ENCODE measurements at regions not wholly inside any gene's neighbourhood (a gene's known extent, or its start where the extent isn't known, plus 50 kb on each side); places are given as distances from the start of the nearest gene placed in this dataset.
"Not testable (repeated sequence)": the region's sequence is repeated elsewhere in the genome, so short reads cannot be mapped to it uniquely, and the experiment has no call there.

DNA sequence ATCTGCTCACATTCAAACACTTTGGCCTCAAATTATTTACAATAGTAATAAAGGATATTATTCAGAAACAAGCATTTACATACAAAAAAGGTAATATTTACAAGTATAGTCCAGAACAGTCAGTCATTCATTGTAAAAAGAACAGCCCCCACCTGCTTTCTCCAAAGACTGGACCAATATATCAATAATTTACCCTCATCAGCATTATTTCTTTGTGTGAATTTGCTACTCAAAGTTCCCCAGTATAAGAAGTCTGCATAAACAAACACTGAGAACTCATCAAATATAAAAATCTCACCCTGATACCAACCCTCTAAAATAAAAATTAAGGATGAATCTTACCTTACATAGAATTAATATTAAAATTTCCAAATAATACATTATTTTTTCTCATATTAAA, 267.8 kb upstream of the POU5F2 start:
- TF ChIP-seq CTCF (conservative IDR thresholded peaks at IDR 0.05; ENCODE audit: low read depth, low read length): no peak
- no peak for DNase-seq (ENCODE audit: low read depth)

GRCh38 chr5:93998951-93999455, 257.6 kb upstream of the POU5F2 start:
- TF ChIP-seq CTCF (conservative IDR thresholded peaks at IDR 0.05; ENCODE audit: low read depth, low read length): no peak
- no peak for DNase-seq (ENCODE audit: low read depth)
- H3K4me3 ChIP-seq (ENCODE audit: low read depth, low read length): no peak overlapping the region

More for the DNA sequence above, 267.8 kb upstream of the POU5F2 start:
- H3K4me3 ChIP-seq (ENCODE audit: low read depth, low read length): no peak overlapping the region

DNA sequence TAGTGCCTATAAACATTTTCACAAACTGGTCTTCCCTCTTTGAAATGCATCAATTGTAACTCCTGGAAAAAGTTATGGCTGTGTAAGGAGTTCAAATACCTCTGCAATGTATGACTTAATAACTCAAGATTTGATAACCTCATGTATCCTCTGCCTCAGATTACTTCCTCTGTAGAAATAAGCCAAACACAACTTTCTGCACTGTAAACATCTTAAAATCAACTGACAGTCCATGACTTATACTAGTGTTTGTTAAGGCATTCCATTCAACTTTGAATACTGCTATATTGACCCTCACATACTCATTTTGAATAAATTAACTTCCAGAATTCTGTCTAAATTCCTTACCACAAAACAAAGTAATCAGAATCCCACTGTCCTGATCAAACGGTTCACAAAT, 256.2 kb upstream of the POU5F2 start:
- no peak overlapping the region for H3K4me3 ChIP-seq (ENCODE audit: low read depth, low read length)
- no peak for TF ChIP-seq CTCF (conservative IDR thresholded peaks at IDR 0.05; ENCODE audit: low read depth, low read length)
- no peak for DNase-seq (ENCODE audit: low read depth)

GRCh38 chr5:93995126-93995621, 253.8 kb upstream of the POU5F2 start:
- DNase-seq (ENCODE audit: low read depth): no peak
- H3K4me3 ChIP-seq (ENCODE audit: low read depth, low read length): no peak overlapping the region
- no peak for TF ChIP-seq CTCF (conservative IDR thresholded peaks at IDR 0.05; ENCODE audit: low read depth, low read length)

DNA sequence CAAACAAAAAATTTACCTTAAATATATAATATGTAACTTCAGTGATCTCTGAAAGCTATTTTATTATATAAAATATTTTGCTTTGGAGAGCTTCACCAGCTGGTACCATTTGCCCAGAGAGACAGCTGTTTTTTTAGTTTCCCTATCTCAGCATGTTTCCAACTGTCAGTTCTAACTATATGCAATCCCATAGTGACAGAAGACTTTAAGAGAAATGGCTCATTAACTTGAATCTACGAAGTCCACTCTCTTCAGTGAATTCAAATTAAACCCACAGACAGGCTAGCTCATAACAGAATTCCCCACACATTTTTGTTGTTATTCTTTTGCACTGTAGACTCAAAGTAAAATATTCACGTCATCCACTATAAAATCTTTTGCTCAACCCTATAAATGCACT, 251.8 kb upstream of the POU5F2 start:
- H3K4me3 ChIP-seq (ENCODE audit: low read depth, low read length): no peak overlapping the region
- no peak for DNase-seq (ENCODE audit: low read depth)
- TF ChIP-seq CTCF (conservative IDR thresholded peaks at IDR 0.05; ENCODE audit: low read depth, low read length): no peak

GRCh38 chr5:93990504-93991070, 249.2 kb upstream of the POU5F2 start:
- DNase-seq (ENCODE audit: low read depth): no peak
- TF ChIP-seq CTCF (conservative IDR thresholded peaks at IDR 0.05; ENCODE audit: low read depth, low read length): no peak
- no peak overlapping the region for H3K4me3 ChIP-seq (ENCODE audit: low read depth, low read length)

- not testable (repeated sequence) for DNase-seq (ENCODE audit: low read depth); H3K4me3 ChIP-seq (ENCODE audit: low read depth, low read length)
Observed at GRCh38 chr5:93985940-93986570, 244.7 kb upstream of the POU5F2 start.

Measured in epithelial cell of proximal tubule (primary cell).